ENCODE measurements at regions not wholly inside any gene's neighbourhood (a gene's known extent, or its start where the extent isn't known, plus 50 kb on each side); places are given as distances from the start of the nearest gene placed in this dataset.

DNA sequence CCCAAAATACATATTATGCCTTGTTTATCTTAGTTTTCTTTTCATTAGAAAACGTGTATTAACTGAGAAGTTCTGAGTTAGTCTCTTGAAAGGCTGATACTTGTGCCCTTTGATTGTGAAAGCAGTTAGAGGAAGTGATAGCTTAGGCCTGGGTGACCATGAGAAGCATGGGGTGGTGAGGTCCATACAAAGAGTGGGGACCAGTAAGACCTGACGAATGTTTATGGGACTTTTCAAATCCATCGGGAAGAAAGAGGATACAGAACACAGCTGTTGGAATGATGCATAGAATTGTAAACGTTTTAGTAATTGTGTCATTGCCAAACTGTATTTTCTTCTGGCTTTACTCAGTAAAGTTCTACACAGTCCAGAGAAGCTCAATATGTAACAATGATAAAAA is 259.8 kb downstream of the LMO4 start:
- POLR2A ChIA-PET = no interaction called here
- Histone ChIP-seq H3K27me3 (ENCODE audit: control insufficient read depth, insufficient read depth, low read length) (no peaks in the 10 kb centered on the region), H3K36me3 (ENCODE audit: control insufficient read depth, insufficient read depth, low read length) (no peaks in the 10 kb centered on the region), H3K4me3 (ENCODE audit: low read depth, low read length) (no peak overlapping the region)
- DNase-seq (ENCODE audit: low read depth) = no peak
- CTCF ChIA-PET = interaction anchor here (1.6 kb wide), 1 partner anchor 10 kb away, joined by 4 read pairs; no protein-coding TSS in a partner anchor
- TF ChIP-seq, protein P1, sequence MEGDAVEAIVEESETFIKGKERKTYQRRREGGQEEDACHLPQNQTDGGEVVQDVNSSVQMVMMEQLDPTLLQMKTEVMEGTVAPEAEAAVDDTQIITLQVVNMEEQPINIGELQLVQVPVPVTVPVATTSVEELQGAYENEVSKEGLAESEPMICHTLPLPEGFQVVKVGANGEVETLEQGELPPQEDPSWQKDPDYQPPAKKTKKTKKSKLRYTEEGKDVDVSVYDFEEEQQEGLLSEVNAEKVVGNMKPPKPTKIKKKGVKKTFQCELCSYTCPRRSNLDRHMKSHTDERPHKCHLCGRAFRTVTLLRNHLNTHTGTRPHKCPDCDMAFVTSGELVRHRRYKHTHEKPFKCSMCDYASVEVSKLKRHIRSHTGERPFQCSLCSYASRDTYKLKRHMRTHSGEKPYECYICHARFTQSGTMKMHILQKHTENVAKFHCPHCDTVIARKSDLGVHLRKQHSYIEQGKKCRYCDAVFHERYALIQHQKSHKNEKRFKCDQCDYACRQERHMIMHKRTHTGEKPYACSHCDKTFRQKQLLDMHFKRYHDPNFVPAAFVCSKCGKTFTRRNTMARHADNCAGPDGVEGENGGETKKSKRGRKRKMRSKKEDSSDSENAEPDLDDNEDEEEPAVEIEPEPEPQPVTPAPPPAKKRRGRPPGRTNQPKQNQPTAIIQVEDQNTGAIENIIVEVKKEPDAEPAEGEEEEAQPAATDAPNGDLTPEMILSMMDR (IDR thresholded peaks at IDR 0.05; ENCODE audit: insufficient read depth, low read depth, low read length) = no peak

GRCh38 chr1:87591492-87591891 is 262.8 kb downstream of the LMO4 start:
- ChIA-PET POLR2A (no interaction called here), CTCF (no interaction called here)

GRCh38 chr1:87592156-87592555 is 263.5 kb downstream of the LMO4 start:
- TF ChIP-seq, protein P1 (IDR thresholded peaks at IDR 0.05; ENCODE audit: insufficient read depth, low read depth, low read length) = no peak
- no peak overlapping the region for H3K4me3 ChIP-seq (ENCODE audit: low read depth, low read length)
- no peak for DNase-seq (ENCODE audit: low read depth)
- POLR2A ChIA-PET = no interaction called here
- CTCF ChIA-PET = no interaction called here
- H3K27me3 ChIP-seq (ENCODE audit: control insufficient read depth, insufficient read depth, low read length) = no peaks in the 10 kb centered on the region
- H3K36me3 ChIP-seq (ENCODE audit: control insufficient read depth, insufficient read depth, low read length) = no peaks in the 10 kb centered on the region

More at GRCh38 chr1:87591492-87591891, 262.8 kb downstream of the LMO4 start:
- DNase-seq (ENCODE audit: low read depth) = no peak
- Histone ChIP-seq H3K4me3 (ENCODE audit: low read depth, low read length) (no peak overlapping the region), H3K36me3 (ENCODE audit: control insufficient read depth, insufficient read depth, low read length) (no peaks in the 10 kb centered on the region), H3K27me3 (ENCODE audit: control insufficient read depth, insufficient read depth, low read length) (no peaks in the 10 kb centered on the region)
- TF ChIP-seq, protein P1 (IDR thresholded peaks at IDR 0.05; ENCODE audit: insufficient read depth, low read depth, low read length) = no peak

DNA sequence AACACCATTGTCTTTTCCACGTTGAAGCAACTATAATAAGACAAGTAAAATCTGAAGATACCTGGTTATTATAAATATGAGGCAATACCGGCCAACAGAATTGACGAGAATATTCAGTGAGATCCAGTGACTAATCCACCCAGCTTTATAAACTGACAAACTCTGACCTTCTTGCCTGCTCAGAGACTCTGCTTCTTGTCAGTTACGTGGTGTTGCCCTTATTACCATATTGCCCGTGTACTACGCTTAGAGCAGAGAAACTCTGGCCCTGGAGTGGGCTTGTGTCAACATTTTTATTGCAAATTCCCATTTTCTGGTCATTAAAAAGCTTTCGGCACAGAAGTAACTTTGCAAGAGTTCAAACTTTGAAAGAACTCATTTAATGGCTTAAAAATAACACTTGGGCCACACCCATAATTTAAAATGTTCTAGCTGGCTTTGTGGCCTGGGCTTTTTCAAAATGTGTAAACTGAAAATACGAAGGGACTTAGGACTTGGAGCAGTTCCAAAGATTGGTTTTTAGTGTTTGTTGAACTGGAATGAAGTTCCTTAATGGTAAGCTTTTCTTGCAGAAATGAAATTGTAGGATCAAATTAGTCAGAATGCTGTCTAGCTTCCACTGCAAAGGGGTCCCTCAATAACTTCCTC is 266.2 kb downstream of the LMO4 start:
- H3K4me3 ChIP-seq (ENCODE audit: low read depth, low read length) = no peak overlapping the region
- POLR2A ChIA-PET = no interaction called here
- DNase-seq (ENCODE audit: low read depth) = no peak

DNA sequence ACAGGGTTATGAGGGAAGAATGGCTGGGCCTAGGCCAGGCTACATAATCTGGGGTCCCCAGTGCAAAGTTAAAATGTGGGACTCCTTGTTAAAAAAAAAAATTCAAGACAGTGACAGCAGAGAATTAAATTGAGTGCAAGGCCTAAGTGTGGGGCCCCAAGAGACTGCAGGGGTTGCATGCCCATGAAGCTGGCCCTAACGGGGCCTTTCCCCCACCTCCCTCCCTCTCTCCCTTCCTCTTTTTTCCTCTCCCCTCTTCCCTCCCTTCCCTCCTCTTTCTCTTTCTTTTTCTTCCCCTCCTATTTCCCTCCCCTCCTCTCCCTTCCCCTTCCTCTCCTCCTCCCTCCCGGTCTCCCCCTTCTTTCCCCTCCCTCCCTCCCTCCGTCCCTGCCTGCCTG is 266.7 kb downstream of the LMO4 start:
- Histone ChIP-seq H3K36me3 (ENCODE audit: control insufficient read depth, insufficient read depth, low read length) (no peaks in the 10 kb centered on the region), H3K4me3 (ENCODE audit: low read depth, low read length) (no peak overlapping the region), H3K27me3 (ENCODE audit: control insufficient read depth, insufficient read depth, low read length) (no peaks in the 10 kb centered on the region)
- TF ChIP-seq, protein P1 (IDR thresholded peaks at IDR 0.05; ENCODE audit: insufficient read depth, low read depth, low read length) = no peak
- no peak for DNase-seq (ENCODE audit: low read depth)
- POLR2A ChIA-PET = no interaction called here
- CTCF ChIA-PET = no interaction called here

More for the DNA sequence above, 266.2 kb downstream of the LMO4 start:
- Histone ChIP-seq H3K27me3 (ENCODE audit: control insufficient read depth, insufficient read depth, low read length) (no peaks in the 10 kb centered on the region), H3K36me3 (ENCODE audit: control insufficient read depth, insufficient read depth, low read length) (no peaks in the 10 kb centered on the region)
- TF ChIP-seq, protein P1 (IDR thresholded peaks at IDR 0.05; ENCODE audit: insufficient read depth, low read depth, low read length) = no peak
- CTCF ChIA-PET = no interaction called here
